IMR-90 (cell line): ENCODE measurements at regions not wholly inside any gene's neighbourhood (a gene's known extent, or its start where the extent isn't known, plus 50 kb on each side); places are given as distances from the start of the nearest gene placed in this dataset.

Experiments used
- ATAC-seq: fragments of 200-7000 bp; cut with Tn5 transposase; 2 replicates; pipeline ENCODE4 v1.9.1; 2020; ENCODE audit warnings: low read depth, mild to moderate bottlenecking, moderate library complexity
- BruUV-seq: library from RNA; stranded (reverse); fragments of 400-500 nt; replicated peaks from 2 replicates; lab custom pipeline; 2021; lab: Mats Ljungman, UMichigan
- CTCF ChIA-PET: fragments of 300-600 bp; formaldehyde crosslinking; extraction: SDS; loops from one replicate; lab custom pipeline; 2021; ENCODE audit warnings: antibody characterized with exemption; lab: Yijun Ruan, JAX
- POLR2A ChIA-PET: fragments of 300-600 bp; sonication (Branson Sonifier 250); formaldehyde crosslinking; loops from one replicate; lab custom pipeline; 2022; ENCODE audit warnings: antibody characterized with exemption; ENCODE audit not compliant: unreplicated experiment; lab: Charles Lee
- DNase-seq: peaks from one replicate; pipeline ENCODE4 v3.0.0; 2013
- H2AFZ ChIP-seq: replicated peaks from 2 replicates; pipeline ENCODE3; 2013; ENCODE audit warnings: low read length, mild to moderate bottlenecking; ENCODE audit not compliant: poor library complexity
- H2AK5ac ChIP-seq: 2 replicates; pipeline ENCODE4 v1.6.1; 2013; ENCODE audit warnings: low read depth, low read length, inconsistent platforms
- H2AK9ac ChIP-seq: replicated peaks from 2 replicates; pipeline ENCODE3; 2013; ENCODE audit warnings: mild to moderate bottlenecking, low read depth, low read length, moderate library complexity; ENCODE audit not compliant: poor library complexity
- H2BK120ac ChIP-seq: 2 replicates; pipeline ENCODE4 v1.6.1; 2013; ENCODE audit warnings: low read depth, low read length, inconsistent platforms
- H2BK15ac ChIP-seq: 3 replicates; pipeline ENCODE4 v1.6.1; 2013; ENCODE audit warnings: low read depth, low read length, inconsistent platforms
- H2BK20ac ChIP-seq: 2 replicates; pipeline ENCODE4 v1.6.1; 2013; ENCODE audit warnings: low read depth, mild to moderate bottlenecking, inconsistent platforms, low read length, moderate library complexity
- H2BK5ac ChIP-seq: 2 replicates; pipeline ENCODE4 v1.6.1; 2013; ENCODE audit warnings: mild to moderate bottlenecking, low read depth, low read length, inconsistent platforms; ENCODE audit not compliant: poor library complexity, severe bottlenecking
- H3K14ac ChIP-seq: replicated peaks from 2 replicates; pipeline ENCODE4 v1.6.1; 2013; ENCODE audit warnings: low read depth, low read length, inconsistent platforms
- H3K18ac ChIP-seq: 2 replicates; pipeline ENCODE4 v1.6.1; 2013; ENCODE audit warnings: low read depth, low read length, control low read depth
- H3K23ac ChIP-seq: 2 replicates; pipeline ENCODE4 v1.6.1; 2013; ENCODE audit warnings: low read depth, low read length, inconsistent platforms
- H3K27ac ChIP-seq: 2 replicates; pipeline ENCODE4 v1.5.1; 2013; ENCODE audit warnings: mild to moderate bottlenecking, control low read depth, low read length; ENCODE audit not compliant: insufficient read depth
- H3K27me3 ChIP-seq: 2 replicates; pipeline ENCODE4 v1.6.1; 2013; ENCODE audit warnings: low read length; ENCODE audit not compliant: control insufficient read depth, insufficient read depth
- H3K36me3 ChIP-seq: 2 replicates; pipeline ENCODE4 v1.6.1; 2013; ENCODE audit warnings: low read length, mixed read lengths; ENCODE audit not compliant: control insufficient read depth, insufficient read depth
- H3K4ac ChIP-seq: 2 replicates; pipeline ENCODE4 v1.6.1; 2013; ENCODE audit warnings: low read depth, low read length, inconsistent platforms
- H3K4me1 ChIP-seq: 2 replicates; pipeline ENCODE4 v1.6.1; 2013; ENCODE audit warnings: low read length, mixed read lengths; ENCODE audit not compliant: control insufficient read depth, insufficient read depth
- H3K4me2 ChIP-seq: 2 replicates; pipeline ENCODE4 v1.6.1; 2013; ENCODE audit warnings: low read depth, mild to moderate bottlenecking, control low read depth, low read length, moderate library complexity
- H3K4me3 ChIP-seq: 2 replicates; pipeline ENCODE4 v1.5.1; 2013; ENCODE audit warnings: low read depth, mild to moderate bottlenecking, control low read depth, low read length, moderate library complexity; ENCODE audit not compliant: insufficient read depth
- H3K56ac ChIP-seq: 2 replicates; pipeline ENCODE4 v1.6.1; 2013; ENCODE audit warnings: low read length, inconsistent platforms; ENCODE audit not compliant: insufficient read depth; ENCODE audit errors: extremely low read depth
- H3K79me1 ChIP-seq, 2 experiments: 2 replicates each; pipeline ENCODE4 v1.6.1; 2013; ENCODE audit warnings: low read length in 2 of 2, inconsistent platforms in 1 of 2, low read depth in 1 of 2
- H3K9ac ChIP-seq: 2 replicates; pipeline ENCODE4 v1.6.1; 2013; ENCODE audit warnings: low read depth, low read length, control low read depth
- H3K9me1 ChIP-seq: 2 replicates; pipeline ENCODE4 v1.6.1; 2013; ENCODE audit warnings: low read length, inconsistent platforms; ENCODE audit not compliant: insufficient read depth
- H3K9me3 ChIP-seq: 2 replicates; pipeline ENCODE4 v1.6.1; 2013; ENCODE audit warnings: low read length; ENCODE audit not compliant: control insufficient read depth, insufficient read depth
- H4K20me1 ChIP-seq: 2 replicates; pipeline ENCODE4 v1.6.1; 2013; ENCODE audit warnings: low read length, inconsistent platforms; ENCODE audit not compliant: insufficient read depth
- H4K5ac ChIP-seq: 2 replicates; pipeline ENCODE4 v1.6.1; 2013; ENCODE audit warnings: mild to moderate bottlenecking, low read depth, low read length, control low read depth
- H4K8ac ChIP-seq, 2 experiments: 2 replicates each; pipeline ENCODE4 v1.6.1; 2013; ENCODE audit warnings: low read depth in 2 of 2, low read length in 2 of 2, control low read depth in 1 of 2, inconsistent platforms in 1 of 2
- H4K91ac ChIP-seq: 2 replicates; pipeline ENCODE4 v1.6.1; 2013; ENCODE audit warnings: low read depth, low read length, inconsistent platforms; ENCODE audit not compliant: insufficient read depth
- BHLHE40 ChIP-seq: fragments of 150-350 bp; IDR thresholded peaks from 2 replicates; pipeline ENCODE4 v1.6.1; 2016; ENCODE audit warnings: mild to moderate bottlenecking, low read depth, low read length
- CEBPB ChIP-seq: IDR thresholded peaks from 2 replicates; pipeline ENCODE4 v1.6.1; 2012; ENCODE audit warnings: low read depth, low read length, improper control_type of control experiment
- FOS ChIP-seq: fragments of 150-350 bp; IDR thresholded peaks from 2 replicates; pipeline ENCODE4 v1.6.1; 2016; ENCODE audit warnings: low read depth, low read length
- MAFK ChIP-seq: IDR thresholded peaks from 2 replicates; pipeline ENCODE4 v1.6.1; 2012; ENCODE audit warnings: low read depth, low read length, improper control_type of control experiment
- MAZ ChIP-seq: IDR thresholded peaks from 2 replicates; pipeline ENCODE4 v1.6.1; 2012; ENCODE audit warnings: low read depth, mild to moderate bottlenecking, low read length, improper control_type of control experiment, moderate library complexity, borderline replicate concordance
- MXI1 ChIP-seq: IDR thresholded peaks from 2 replicates; pipeline ENCODE4 v1.6.1; 2012; ENCODE audit warnings: low read depth, mild to moderate bottlenecking, low read length, moderate library complexity, borderline replicate concordance
- NFE2L2 ChIP-seq: fragments of 150-350 bp; IDR thresholded peaks from 2 replicates; pipeline ENCODE4 v1.6.1; 2016; ENCODE audit warnings: low read depth, mild to moderate bottlenecking, low read length
- POLR2A ChIP-seq: IDR thresholded peaks from 2 replicates; pipeline ENCODE4 v1.6.1; 2012; ENCODE audit warnings: mild to moderate bottlenecking, low read depth, low read length
- RAD21 ChIP-seq: IDR thresholded peaks from 2 replicates; pipeline ENCODE4 v1.6.1; 2012; ENCODE audit warnings: low read length, improper control_type of control experiment
- RCOR1 ChIP-seq: IDR thresholded peaks from 2 replicates; pipeline ENCODE4 v1.6.1; 2012; ENCODE audit warnings: mild to moderate bottlenecking, low read length, improper control_type of control experiment; ENCODE audit not compliant: insufficient replicate concordance
- RFX5 ChIP-seq: IDR thresholded peaks from 2 replicates; pipeline ENCODE4 v1.8.0; 2012; ENCODE audit warnings: low read depth, mild to moderate bottlenecking, low read length, moderate library complexity
- WGBS, 2 experiments: methylation state at CpG; one replicate each; pipeline versions ENCODE4 v1.1.5 to v1.1.7; 2013; ENCODE audit warnings: missing lambda C conversion rate in 2 of 2; ENCODE audit not compliant: insufficient read length in 1 of 2; ENCODE audit errors: extremely low coverage in 2 of 2; 5-methylcytosine and 5-hydroxymethylcytosine counted together
- dilution Hi-C: fragments of 300-500 bp; cut with HindIII; formaldehyde crosslinking; loops from one replicate; pipeline ENCODE4 v1.14.3; 2018; ENCODE audit warnings: low sequenced_read_pairs; ENCODE audit not compliant: unreplicated experiment
- in situ Hi-C: fragments of 300-500 bp; cut with MboI; formaldehyde crosslinking; loops from 3 replicates; pipeline ENCODE4 v1.14.3; 2019; ENCODE audit warnings: low sequenced_read_pairs, inconsistent platforms, mixed read lengths
- intact Hi-C: fragments of 100-400 bp; cut with micrococcal nuclease; formaldehyde crosslinking; loops from 2 replicates; pipeline ENCODE4 v1.10.0; 2022
- TF ChIP-seq, protein P1 (sequence below): conservative IDR thresholded peaks from 2 replicates; pipeline ENCODE4 v1.5.1; 2012; ENCODE audit warnings: mild to moderate bottlenecking, low read depth, low read length, improper control_type of control experiment
- TF ChIP-seq, protein P2 (sequence below): fragments of 150-350 bp; IDR thresholded peaks from 2 replicates; pipeline ENCODE4 v1.6.1; 2016; ENCODE audit warnings: low read depth, mild to moderate bottlenecking, low read length, moderate library complexity, borderline replicate concordance
- TF ChIP-seq, protein P3 (sequence below): fragments of 150-350 bp; IDR thresholded peaks from 2 replicates; pipeline ENCODE4 v1.6.1; 2017; ENCODE audit warnings: mild to moderate bottlenecking, antibody characterized with exemption, low read length, low read depth

DNA sequence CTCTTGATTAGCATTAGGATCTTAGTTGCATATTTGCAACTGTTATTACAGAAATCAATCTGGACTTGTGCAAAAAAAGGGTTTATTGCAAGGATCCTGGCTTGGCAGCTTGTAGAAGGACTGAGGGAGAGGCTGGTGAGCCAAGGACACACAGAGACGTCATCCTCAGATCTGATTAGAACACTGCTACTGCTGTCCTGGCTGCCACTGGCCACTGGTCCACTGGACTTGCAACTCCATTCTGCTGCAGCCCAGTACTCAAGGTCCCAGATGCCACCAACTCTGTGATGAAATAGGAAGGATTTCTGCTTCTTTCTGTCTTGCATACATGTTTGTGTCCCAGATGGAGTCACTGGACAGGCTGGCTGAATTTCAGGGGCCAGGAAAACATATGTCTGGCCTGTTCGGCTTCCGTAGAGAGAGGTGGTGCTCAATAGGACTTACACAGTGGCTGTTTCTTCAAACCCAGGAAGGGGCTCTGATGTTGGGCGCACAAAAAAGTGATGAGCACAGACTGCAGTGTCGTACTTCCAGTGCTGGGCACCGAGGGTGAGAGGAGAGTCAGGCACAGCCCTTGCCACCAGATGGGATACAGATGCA is 68.9 kb upstream of the SH3PXD2B start:
- H3K79me1 ChIP-seq: no peaks in the 10 kb centered on the region
- 80% methylated on average over 1 of the region's 6 CpGs; no CpG with 5 or more reads in 1 of the 2 experiments for WGBS, 2 experiments

More for the DNA sequence above, 68.9 kb upstream of the SH3PXD2B start:
- Histone ChIP-seq H3K23ac (no peak overlapping the region), H2AFZ (no peak overlapping the region), H2BK20ac (no peak overlapping the region), H4K8ac (no peak overlapping the region), H3K4ac (no peak overlapping the region), H3K36me3 (no peaks in the 10 kb centered on the region), H3K56ac (no peak overlapping the region), H3K27ac (no peak overlapping the region), H4K20me1 (no peaks in the 10 kb centered on the region), H3K9me3 (peaks cover 10% of the 10 kb centered on the region), H3K9ac (no peak overlapping the region), H3K27me3 (peaks cover 25% of the 10 kb centered on the region), H2AK9ac (no peak overlapping the region), H3K4me2 (no peak overlapping the region), H2BK5ac (no peak overlapping the region), H2BK15ac (no peak overlapping the region), H3K14ac (no peak overlapping the region), H4K91ac (no peak overlapping the region), H2BK120ac (no peak overlapping the region), H3K4me3 (no peak overlapping the region), H4K5ac (no peak overlapping the region), H3K4me1 (no peaks in the 10 kb centered on the region), H3K9me1 (no peaks in the 10 kb centered on the region), H3K18ac (no peak overlapping the region), H2AK5ac (no peak overlapping the region)
- BruUV-seq: no TSS peak
- dilution Hi-C loops (no loop called here), in situ Hi-C loops (no loop called here), intact Hi-C loops (no loop called here)
- DNase-seq: no peak
- no peak for ATAC-seq
- ChIA-PET CTCF (no interaction called here), POLR2A (no interaction called here)
- TF ChIP-seq MAFK (no peak), NFE2L2 (no peak), MXI1 (no peak), BHLHE40 (no peak), POLR2A (no peak), MAZ (no peak), CEBPB (no peak), RFX5 (no peak), FOS (no peak), RCOR1 (no peak), RAD21 (no peak)
- TF ChIP-seq, protein P1, sequence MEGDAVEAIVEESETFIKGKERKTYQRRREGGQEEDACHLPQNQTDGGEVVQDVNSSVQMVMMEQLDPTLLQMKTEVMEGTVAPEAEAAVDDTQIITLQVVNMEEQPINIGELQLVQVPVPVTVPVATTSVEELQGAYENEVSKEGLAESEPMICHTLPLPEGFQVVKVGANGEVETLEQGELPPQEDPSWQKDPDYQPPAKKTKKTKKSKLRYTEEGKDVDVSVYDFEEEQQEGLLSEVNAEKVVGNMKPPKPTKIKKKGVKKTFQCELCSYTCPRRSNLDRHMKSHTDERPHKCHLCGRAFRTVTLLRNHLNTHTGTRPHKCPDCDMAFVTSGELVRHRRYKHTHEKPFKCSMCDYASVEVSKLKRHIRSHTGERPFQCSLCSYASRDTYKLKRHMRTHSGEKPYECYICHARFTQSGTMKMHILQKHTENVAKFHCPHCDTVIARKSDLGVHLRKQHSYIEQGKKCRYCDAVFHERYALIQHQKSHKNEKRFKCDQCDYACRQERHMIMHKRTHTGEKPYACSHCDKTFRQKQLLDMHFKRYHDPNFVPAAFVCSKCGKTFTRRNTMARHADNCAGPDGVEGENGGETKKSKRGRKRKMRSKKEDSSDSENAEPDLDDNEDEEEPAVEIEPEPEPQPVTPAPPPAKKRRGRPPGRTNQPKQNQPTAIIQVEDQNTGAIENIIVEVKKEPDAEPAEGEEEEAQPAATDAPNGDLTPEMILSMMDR: no peak
- TF ChIP-seq, protein P2, sequence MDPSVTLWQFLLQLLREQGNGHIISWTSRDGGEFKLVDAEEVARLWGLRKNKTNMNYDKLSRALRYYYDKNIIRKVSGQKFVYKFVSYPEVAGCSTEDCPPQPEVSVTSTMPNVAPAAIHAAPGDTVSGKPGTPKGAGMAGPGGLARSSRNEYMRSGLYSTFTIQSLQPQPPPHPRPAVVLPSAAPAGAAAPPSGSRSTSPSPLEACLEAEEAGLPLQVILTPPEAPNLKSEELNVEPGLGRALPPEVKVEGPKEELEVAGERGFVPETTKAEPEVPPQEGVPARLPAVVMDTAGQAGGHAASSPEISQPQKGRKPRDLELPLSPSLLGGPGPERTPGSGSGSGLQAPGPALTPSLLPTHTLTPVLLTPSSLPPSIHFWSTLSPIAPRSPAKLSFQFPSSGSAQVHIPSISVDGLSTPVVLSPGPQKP: no peak
- TF ChIP-seq, protein P3, sequence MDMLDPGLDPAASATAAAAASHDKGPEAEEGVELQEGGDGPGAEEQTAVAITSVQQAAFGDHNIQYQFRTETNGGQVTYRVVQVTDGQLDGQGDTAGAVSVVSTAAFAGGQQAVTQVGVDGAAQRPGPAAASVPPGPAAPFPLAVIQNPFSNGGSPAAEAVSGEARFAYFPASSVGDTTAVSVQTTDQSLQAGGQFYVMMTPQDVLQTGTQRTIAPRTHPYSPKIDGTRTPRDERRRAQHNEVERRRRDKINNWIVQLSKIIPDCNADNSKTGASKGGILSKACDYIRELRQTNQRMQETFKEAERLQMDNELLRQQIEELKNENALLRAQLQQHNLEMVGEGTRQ: no peak
